Fibroblast of lung (primary cell): ENCODE measurements at regions not wholly inside any gene's neighbourhood (a gene's known extent, or its start where the extent isn't known, plus 50 kb on each side); places are given as distances from the start of the nearest gene placed in this dataset.

Source experiments
- DNase-seq, 2 donors: peaks; one replicate each; pipeline versions ENCODE4 v3.0.0 to v3.0.0-alpha.2; 2010; ENCODE audit warnings: low read depth in 2 of 2
- H2AFZ ChIP-seq: 2 replicates; pipeline ENCODE4 v1.5.1; 2012; ENCODE audit warnings: low read length, control low read depth, inconsistent platforms
- H3K27ac ChIP-seq: 2 replicates; pipeline ENCODE4 v1.5.1; 2011; ENCODE audit warnings: low read length, control low read depth; ENCODE audit not compliant: insufficient read depth
- H3K27me3 ChIP-seq: 2 replicates; pipeline ENCODE4 v1.5.1; 2011; ENCODE audit warnings: mild to moderate bottlenecking, low read length; ENCODE audit not compliant: control insufficient read depth, insufficient read depth
- H3K36me3 ChIP-seq: 2 replicates; pipeline ENCODE4 v1.5.1; 2011; ENCODE audit warnings: low read length; ENCODE audit not compliant: control insufficient read depth, insufficient read depth
- H3K4me1 ChIP-seq: 2 replicates; pipeline ENCODE4 v1.5.1; 2011; ENCODE audit warnings: low read length; ENCODE audit not compliant: control insufficient read depth, insufficient read depth; ENCODE audit errors: extremely low read depth
- H3K4me2 ChIP-seq: 2 replicates; pipeline ENCODE4 v1.5.1; 2011; ENCODE audit warnings: low read length, control low read depth; ENCODE audit not compliant: insufficient read depth; ENCODE audit errors: extremely low read depth
- H3K4me3 ChIP-seq, 4 experiments: fragments of 200-600 bp in 1 of 4; sonication (generic) in 1 of 4; replicated peaks in 1 of 4; 2 replicates each; pipeline ENCODE4 v1.5.1; 2011 to 2016; ENCODE audit warnings: low read length in 4 of 4, low read depth in 3 of 4, mild to moderate bottlenecking in 3 of 4, control low read depth in 2 of 4, inconsistent platforms in 1 of 4, mixed read lengths in 1 of 4; ENCODE audit not compliant: insufficient read depth in 1 of 4; ENCODE audit errors: control extremely low read depth in 1 of 4
- H3K79me2 ChIP-seq: 2 replicates; pipeline ENCODE4 v1.5.1; 2012; ENCODE audit warnings: mild to moderate bottlenecking, low read length, inconsistent platforms; ENCODE audit not compliant: control insufficient read depth, insufficient read depth
- H3K9ac ChIP-seq: 2 replicates; pipeline ENCODE4 v1.5.1; 2011; ENCODE audit warnings: mild to moderate bottlenecking, low read length, control low read depth; ENCODE audit not compliant: insufficient read depth
- H3K9me3 ChIP-seq: 2 replicates; pipeline ENCODE4 v1.5.1; 2012; ENCODE audit warnings: low read depth, low read length; ENCODE audit not compliant: control insufficient read depth, insufficient read depth
- H4K20me1 ChIP-seq: 2 replicates; pipeline ENCODE4 v1.5.1; 2011; ENCODE audit warnings: low read length; ENCODE audit not compliant: control insufficient read depth, insufficient read depth; ENCODE audit errors: extremely low read depth
- EZH2 ChIP-seq: IDR thresholded peaks from 2 replicates; pipeline ENCODE4 v1.5.1; 2012; ENCODE audit warnings: low read length, control low read depth, mild to moderate bottlenecking; ENCODE audit errors: missing control alignments
- TF ChIP-seq, protein P1 (sequence below), 2 donors: IDR thresholded peaks in 1 of 2; conservative IDR thresholded peaks in 1 of 2; 1 replicate in 1 of 2; 2 replicates in 1 of 2; pipeline ENCODE4 v1.5.1; 2011 to 2012; ENCODE audit warnings: low read length in 2 of 2, control low read depth in 1 of 2, inconsistent platforms in 1 of 2, low read depth in 1 of 2, mild to moderate bottlenecking in 1 of 2

DNA sequence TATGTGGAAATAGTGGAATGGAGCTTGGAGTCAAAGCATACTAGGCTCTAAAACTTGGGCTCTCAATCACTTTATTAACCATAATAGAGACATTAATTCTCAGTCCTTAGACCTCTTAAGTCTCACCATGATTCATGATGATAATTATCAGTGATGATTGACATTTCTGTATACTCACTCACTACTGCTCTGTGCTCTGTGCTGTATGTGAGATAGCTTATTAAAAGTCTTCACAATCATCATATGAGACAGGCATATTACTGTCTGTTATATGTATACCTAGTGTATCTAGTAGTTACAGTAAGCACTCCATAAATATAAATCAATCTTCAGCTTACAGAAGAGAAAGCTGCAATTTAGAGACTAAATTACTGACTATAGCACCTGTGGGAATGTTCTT, 236.0 kb upstream of the JAG1 start:
- no peaks in the 10 kb centered on the region for H3K27me3 ChIP-seq

DNA sequence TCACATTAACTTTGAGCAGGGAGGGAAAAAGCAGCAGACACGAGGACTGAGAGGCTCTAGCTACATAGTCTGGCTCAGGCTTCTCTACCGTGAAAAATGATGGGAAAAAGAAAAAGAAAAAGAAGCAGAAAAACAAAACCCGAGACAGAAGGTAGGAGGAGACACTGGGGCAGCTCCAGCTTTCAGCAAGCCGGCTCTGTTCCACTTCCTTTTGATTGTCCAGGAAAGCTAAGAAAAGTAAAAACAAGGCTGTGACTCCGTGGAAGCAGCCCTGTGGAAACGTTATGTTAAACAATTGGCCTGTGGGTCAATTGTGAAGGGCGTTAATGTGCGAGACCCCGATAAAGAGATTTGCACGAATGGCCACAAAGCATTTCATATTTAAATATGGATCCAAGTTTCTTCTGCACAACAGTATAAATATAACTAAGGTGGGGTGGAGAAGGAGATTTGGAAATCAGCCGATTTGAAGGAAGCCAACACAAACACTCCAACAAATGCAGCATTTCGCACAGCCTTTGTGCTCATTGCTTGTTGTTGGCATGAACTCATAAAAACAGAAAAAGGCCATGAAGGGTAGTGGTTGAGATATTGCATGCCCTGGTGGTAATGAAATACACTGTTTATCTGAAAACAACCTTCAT, 236.9 kb upstream of the JAG1 start:
- Histone ChIP-seq H4K20me1 (no peaks in the 10 kb centered on the region), H2AFZ (peak overlapping the region; percentile 21), H3K27ac (no peak overlapping the region), H3K79me2 (no peaks in the 10 kb centered on the region), H3K9me3 (no peaks in the 10 kb centered on the region), H3K36me3 (no peaks in the 10 kb centered on the region), H3K9ac (no peak overlapping the region), H3K4me1 (no peaks in the 10 kb centered on the region), H3K27me3 (no peaks in the 10 kb centered on the region), H3K4me2 (no peak overlapping the region), H3K4me3 (no peak overlapping the region)
- DNase-seq, result peak; percentile 54 to 55
- TF ChIP-seq, protein P1, sequence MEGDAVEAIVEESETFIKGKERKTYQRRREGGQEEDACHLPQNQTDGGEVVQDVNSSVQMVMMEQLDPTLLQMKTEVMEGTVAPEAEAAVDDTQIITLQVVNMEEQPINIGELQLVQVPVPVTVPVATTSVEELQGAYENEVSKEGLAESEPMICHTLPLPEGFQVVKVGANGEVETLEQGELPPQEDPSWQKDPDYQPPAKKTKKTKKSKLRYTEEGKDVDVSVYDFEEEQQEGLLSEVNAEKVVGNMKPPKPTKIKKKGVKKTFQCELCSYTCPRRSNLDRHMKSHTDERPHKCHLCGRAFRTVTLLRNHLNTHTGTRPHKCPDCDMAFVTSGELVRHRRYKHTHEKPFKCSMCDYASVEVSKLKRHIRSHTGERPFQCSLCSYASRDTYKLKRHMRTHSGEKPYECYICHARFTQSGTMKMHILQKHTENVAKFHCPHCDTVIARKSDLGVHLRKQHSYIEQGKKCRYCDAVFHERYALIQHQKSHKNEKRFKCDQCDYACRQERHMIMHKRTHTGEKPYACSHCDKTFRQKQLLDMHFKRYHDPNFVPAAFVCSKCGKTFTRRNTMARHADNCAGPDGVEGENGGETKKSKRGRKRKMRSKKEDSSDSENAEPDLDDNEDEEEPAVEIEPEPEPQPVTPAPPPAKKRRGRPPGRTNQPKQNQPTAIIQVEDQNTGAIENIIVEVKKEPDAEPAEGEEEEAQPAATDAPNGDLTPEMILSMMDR (conservative IDR thresholded peaks at IDR 0.05 in 1 of 2, IDR thresholded peaks at IDR 0.05 in 1 of 2; ENCODE audit: low read depth in 1 of 2, low read length in 2 of 2), result peak in 1 of 2 donors; percentile 37
- TF ChIP-seq EZH2, result no peak

More for the DNA sequence above, 236.0 kb upstream of the JAG1 start:
- Histone ChIP-seq H3K4me3 (no peak overlapping the region), H3K36me3 (no peaks in the 10 kb centered on the region), H3K4me1 (no peaks in the 10 kb centered on the region), H3K9ac (no peak overlapping the region), H2AFZ (no peak overlapping the region), H3K79me2 (no peaks in the 10 kb centered on the region), H4K20me1 (no peaks in the 10 kb centered on the region), H3K4me2 (no peak overlapping the region), H3K27ac (no peak overlapping the region), H3K9me3 (no peaks in the 10 kb centered on the region)
- TF ChIP-seq EZH2, result no peak
- TF ChIP-seq, protein P1 (conservative IDR thresholded peaks at IDR 0.05 in 1 of 2, IDR thresholded peaks at IDR 0.05 in 1 of 2; ENCODE audit: low read depth in 1 of 2, low read length in 2 of 2), result no peak
- DNase-seq, result no peak

DNA sequence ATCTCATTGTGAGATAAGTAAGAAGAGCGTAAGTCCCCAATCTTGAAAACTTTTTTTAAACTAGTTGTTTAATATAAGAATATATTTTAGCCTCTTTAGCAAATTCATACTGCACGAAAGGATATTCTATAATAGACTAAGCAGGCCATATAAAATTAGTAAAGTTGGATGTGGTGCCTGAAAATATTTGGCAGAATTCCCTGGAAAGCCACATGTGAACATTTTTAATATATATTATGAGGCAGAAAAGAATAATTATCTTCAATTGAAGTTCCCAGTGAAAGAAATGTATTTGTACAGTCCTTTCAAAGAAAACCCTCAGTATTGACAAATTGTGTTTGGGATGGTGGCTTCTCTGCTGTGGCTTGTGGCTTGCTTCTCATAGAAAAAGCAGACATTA, 237.5 kb upstream of the JAG1 start:
- DNase-seq, result no peak
- no peaks in the 10 kb centered on the region for H3K27me3 ChIP-seq
- no peak overlapping the region for H3K27ac ChIP-seq
- H3K36me3 ChIP-seq, result no peaks in the 10 kb centered on the region
- no peaks in the 10 kb centered on the region for H3K4me1 ChIP-seq
- no peak overlapping the region for H3K4me3 ChIP-seq
- no peaks in the 10 kb centered on the region for H3K79me2 ChIP-seq
- H2AFZ ChIP-seq, result no peak overlapping the region
- no peaks in the 10 kb centered on the region for H3K9me3 ChIP-seq
- no peaks in the 10 kb centered on the region for H4K20me1 ChIP-seq
- H3K4me2 ChIP-seq, result no peak overlapping the region
- TF ChIP-seq, protein P1 (conservative IDR thresholded peaks at IDR 0.05 in 1 of 2, IDR thresholded peaks at IDR 0.05 in 1 of 2; ENCODE audit: low read depth in 1 of 2, low read length in 2 of 2), result no peak
- TF ChIP-seq EZH2, result no peak
- no peak overlapping the region for H3K9ac ChIP-seq
